ENCODE measurements at regions not wholly inside any gene's neighbourhood (a gene's known extent, or its start where the extent isn't known, plus 50 kb on each side); places are given as distances from the start of the nearest gene placed in this dataset.

- no peak for DNase-seq
Observed at GRCh38 chr14:101123618-101124510, 220.3 kb upstream of the RTL1 start.

GRCh38 chr14:101124815-101125214, 221.3 kb upstream of the RTL1 start:
- no peak for DNase-seq

GRCh38 chr14:101125313-101125712, 221.8 kb upstream of the RTL1 start:
- no peak for DNase-seq

GRCh38 chr14:101125719-101126651, 222.5 kb upstream of the RTL1 start:
- no peak for DNase-seq

GRCh38 chr14:101126731-101127130, 223.2 kb upstream of the RTL1 start:
- no peak for DNase-seq

- no peak for DNase-seq
Observed at GRCh38 chr14:101127224-101127623, 223.7 kb upstream of the RTL1 start.

- no peak for DNase-seq
Observed at GRCh38 chr14:101128478-101129321, 225.2 kb upstream of the RTL1 start.

GRCh38 chr14:101129521-101130167, 226.1 kb upstream of the RTL1 start:
- DNase-seq = no peak

- no peak for DNase-seq
Observed at GRCh38 chr14:101130861-101131260, 227.3 kb upstream of the RTL1 start.

GRCh38 chr14:101131451-101131916, 228.0 kb upstream of the RTL1 start:
- no peak for DNase-seq

- no peak for DNase-seq
Observed at GRCh38 chr14:101132051-101132571, 228.6 kb upstream of the RTL1 start.

GRCh38 chr14:101132588-101132987, 229.1 kb upstream of the RTL1 start:
- no peak for DNase-seq

- DNase-seq = no peak
Observed at GRCh38 chr14:101133068-101133467, 229.5 kb upstream of the RTL1 start.

- no peak for DNase-seq
Observed at GRCh38 chr14:101134161-101134631, 230.7 kb upstream of the RTL1 start.

GRCh38 chr14:101134851-101135433, 231.4 kb upstream of the RTL1 start:
- no peak for DNase-seq

GRCh38 chr14:101135796-101136742, 232.5 kb upstream of the RTL1 start:
- DNase-seq = no peak

- DNase-seq = no peak
Observed at GRCh38 chr14:101137234-101137633, 233.7 kb upstream of the RTL1 start.

- no peak for DNase-seq
Observed at GRCh38 chr14:101147848-101148247, 244.3 kb upstream of the RTL1 start.

- DNase-seq = no peak
Observed at GRCh38 chr14:101150039-101150610, 246.6 kb upstream of the RTL1 start.

Data from DMS153 (cell line).